ENCODE measurements at regions not wholly inside any gene's neighbourhood (a gene's known extent, or its start where the extent isn't known, plus 50 kb on each side); places are given as distances from the start of the nearest gene placed in this dataset.

GRCh38 chr12:126874427-126875026, 1392.4 kb upstream of the TMEM132C start:
- DNase-seq (peak; percentile 67), ATAC-seq (peak; percentile 66)
- H3K4me3 Mint-ChIP-seq, result no peak overlapping the region
- ChIA-PET POLR2A (no interaction called here), CTCF (interaction anchor here (0.7 to 3.5 kb wide), 11 partner anchors 10 to 1342 kb away, joined by 3 to 23 read pairs (median 4); no protein-coding TSS in a partner anchor)
- intact Hi-C loops (cut with micrococcal nuclease), result loop anchor here (5.0 kb wide), 1 partner anchor 802 kb away; no protein-coding TSS in a partner anchor
- no peaks in the 10 kb centered on the region for H3K36me3 Mint-ChIP-seq (ENCODE audit: low read depth)
- H3K27me3 Mint-ChIP-seq, result peaks cover 4% of the 10 kb centered on the region
- H3K27ac Mint-ChIP-seq, result no peak overlapping the region
- peak; percentile 88 for TF ChIP-seq CTCF (IDR thresholded peaks at IDR 0.05)
- no peaks in the 10 kb centered on the region for H3K4me1 Mint-ChIP-seq (ENCODE audit: low read depth)
- H3K9me3 Mint-ChIP-seq, result no peaks in the 10 kb centered on the region

GRCh38 chr12:126879842-126880241, 1387.1 kb upstream of the TMEM132C start:
- Mint-ChIP-seq H3K27me3 (peaks cover 2% of the 10 kb centered on the region), H3K4me3 (no peak overlapping the region), H3K9me3 (no peaks in the 10 kb centered on the region), H3K4me1 (ENCODE audit: low read depth) (no peaks in the 10 kb centered on the region), H3K36me3 (ENCODE audit: low read depth) (no peaks in the 10 kb centered on the region), H3K27ac (no peak overlapping the region)
- ChIA-PET POLR2A (no interaction called here), CTCF (no interaction called here)
- DNase-seq (no peak), ATAC-seq (no peak)
- TF ChIP-seq CTCF (IDR thresholded peaks at IDR 0.05), result no peak
- intact Hi-C loops (cut with micrococcal nuclease), result loop anchor here (5.0 kb wide), 1 partner anchor 808 kb away; no protein-coding TSS in a partner anchor

DNA sequence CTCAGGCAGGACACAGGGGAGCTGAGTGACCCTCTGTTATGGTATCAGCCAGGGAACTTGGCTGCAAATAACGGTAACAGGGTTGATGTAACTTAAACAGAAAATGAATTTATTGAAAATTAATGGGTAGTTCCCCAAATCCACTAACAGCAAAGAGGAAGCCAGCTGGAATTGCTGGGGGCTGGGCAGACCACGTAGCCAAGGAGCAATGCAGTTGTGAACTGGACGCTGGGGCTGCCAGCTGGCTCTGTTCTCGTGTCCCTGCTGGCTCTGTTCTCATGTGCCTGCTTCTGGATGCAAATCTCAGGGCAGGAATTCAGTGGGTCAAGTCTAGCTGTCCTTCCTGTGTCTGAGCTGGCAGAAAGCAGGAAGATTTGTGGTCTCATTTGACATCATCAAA, 1383.3 kb upstream of the TMEM132C start:
- no peak for TF ChIP-seq CTCF (IDR thresholded peaks at IDR 0.05)
- ATAC-seq (no peak), DNase-seq (no peak)
- ChIA-PET CTCF (interaction anchor here (1.7 kb wide), 1 partner anchor 9 kb away, joined by 6 read pairs; no protein-coding TSS in a partner anchor), POLR2A (no interaction called here)
- Mint-ChIP-seq H3K36me3 (ENCODE audit: low read depth) (no peaks in the 10 kb centered on the region), H3K9me3 (no peaks in the 10 kb centered on the region), H3K27ac (no peak overlapping the region), H3K4me3 (no peak overlapping the region), H3K4me1 (ENCODE audit: low read depth) (no peaks in the 10 kb centered on the region), H3K27me3 (no peaks in the 10 kb centered on the region)
- intact Hi-C loops (cut with micrococcal nuclease), result no loop called here

DNA sequence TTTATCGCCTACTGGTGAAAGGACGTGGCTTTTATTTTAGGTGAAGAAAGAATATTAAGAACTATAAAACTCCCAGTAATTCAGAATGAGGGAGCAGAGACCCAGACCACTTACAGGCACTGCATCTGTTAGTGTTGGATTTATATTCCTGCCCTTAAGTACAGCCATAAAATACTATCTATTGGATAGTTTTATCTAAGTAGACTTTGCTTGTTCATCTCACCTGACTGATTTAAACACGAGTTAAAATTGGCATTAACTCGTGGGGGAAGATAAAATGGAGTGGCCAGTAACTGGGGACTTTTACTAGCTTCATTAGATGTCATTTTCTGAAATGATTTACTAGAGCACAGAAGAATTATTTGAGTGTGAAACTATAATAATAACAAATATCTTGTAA, 1377.5 kb upstream of the TMEM132C start:
- Mint-ChIP-seq H3K36me3 (ENCODE audit: low read depth) (no peaks in the 10 kb centered on the region), H3K4me3 (no peak overlapping the region), H3K9me3 (no peaks in the 10 kb centered on the region), H3K4me1 (ENCODE audit: low read depth) (no peaks in the 10 kb centered on the region), H3K27me3 (no peaks in the 10 kb centered on the region), H3K27ac (no peak overlapping the region)
- DNase-seq (no peak), ATAC-seq (no peak)
- TF ChIP-seq CTCF (IDR thresholded peaks at IDR 0.05), result no peak
- ChIA-PET CTCF (no interaction called here), POLR2A (no interaction called here)
- intact Hi-C loops (cut with micrococcal nuclease), result no loop called here

DNA sequence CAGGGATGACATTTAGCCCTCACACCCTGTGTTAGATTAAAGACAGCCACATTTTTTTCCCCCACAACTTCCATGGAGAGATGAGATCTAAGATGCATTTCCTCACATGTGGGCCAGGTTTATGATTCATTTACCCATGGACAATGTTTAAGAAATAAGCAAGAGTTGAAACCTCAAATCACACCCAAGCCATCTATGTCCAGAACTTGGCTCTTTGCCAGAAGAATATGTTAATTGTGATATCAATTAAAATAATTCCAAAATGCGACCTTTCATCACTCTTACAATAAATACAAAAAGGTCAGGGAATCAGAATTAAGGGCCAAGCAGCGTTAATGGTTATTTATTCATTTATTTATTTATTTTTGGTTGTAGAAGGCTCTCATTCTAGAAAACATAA, 1376.9 kb upstream of the TMEM132C start:
- intact Hi-C loops (cut with micrococcal nuclease), result no loop called here
- H3K4me1 Mint-ChIP-seq (ENCODE audit: low read depth), result no peaks in the 10 kb centered on the region

More for the DNA sequence above, 1376.9 kb upstream of the TMEM132C start:
- ChIA-PET POLR2A (no interaction called here), CTCF (no interaction called here)
- DNase-seq, result no peak
- TF ChIP-seq CTCF (IDR thresholded peaks at IDR 0.05), result no peak
- Mint-ChIP-seq H3K27me3 (no peaks in the 10 kb centered on the region), H3K36me3 (ENCODE audit: low read depth) (no peaks in the 10 kb centered on the region), H3K9me3 (no peaks in the 10 kb centered on the region), H3K27ac (no peak overlapping the region), H3K4me3 (no peak overlapping the region)
- ATAC-seq, result no peak
